Right renal cortex interstitium (tissue), 3 donors: ENCODE measurements at regions not wholly inside any gene's neighbourhood (a gene's known extent, or its start where the extent isn't known, plus 50 kb on each side); places are given as distances from the start of the nearest gene placed in this dataset.

Source experiments
- DNase-seq, 3 donors: peaks; one replicate each; pipeline ENCODE4 v3.0.0-alpha.2; 2013; ENCODE audit warnings: low read depth in 3 of 3, low spot score in 2 of 3

GRCh38 chr20:55784036-55784435 is 221.3 kb downstream of the CBLN4 start:
- no peak for DNase-seq

GRCh38 chr20:55783381-55783780 is 221.9 kb downstream of the CBLN4 start:
- DNase-seq = no peak

GRCh38 chr20:55782912-55783253 is 222.4 kb downstream of the CBLN4 start:
- DNase-seq = no peak

- no peak for DNase-seq
These were observed 223.0 kb downstream of the CBLN4 start for GRCh38 chr20:55782224-55782911.

- no peak for DNase-seq
These were observed 226.5 kb downstream of the CBLN4 start for GRCh38 chr20:55778796-55779195.

- DNase-seq = no peak
These were observed 227.7 kb downstream of the CBLN4 start for GRCh38 chr20:55777641-55778040.

GRCh38 chr20:55776176-55776575 is 229.1 kb downstream of the CBLN4 start:
- DNase-seq = no peak

GRCh38 chr20:55774628-55775027 is 230.7 kb downstream of the CBLN4 start:
- DNase-seq = no peak

GRCh38 chr20:55761797-55762196 is 243.5 kb downstream of the CBLN4 start:
- DNase-seq = no peak

- DNase-seq = no peak
These were observed 244.2 kb downstream of the CBLN4 start for GRCh38 chr20:55761100-55761499.

GRCh38 chr20:55760586-55760985 is 244.7 kb downstream of the CBLN4 start:
- no peak for DNase-seq

- no peak for DNase-seq
These were observed 249.5 kb downstream of the CBLN4 start for GRCh38 chr20:55755861-55756260.

GRCh38 chr20:55755411-55755810 is 249.9 kb downstream of the CBLN4 start:
- DNase-seq = no peak

GRCh38 chr20:55746723-55747122 is 258.6 kb downstream of the CBLN4 start:
- no peak for DNase-seq

- no peak for DNase-seq
These were observed 259.5 kb downstream of the CBLN4 start for GRCh38 chr20:55745840-55746239.

- DNase-seq = no peak
These were observed 260.4 kb downstream of the CBLN4 start for GRCh38 chr20:55744896-55745295.

- DNase-seq = no peak
These were observed 263.5 kb downstream of the CBLN4 start for GRCh38 chr20:55741801-55742200.

GRCh38 chr20:55740076-55740475 is 265.2 kb downstream of the CBLN4 start:
- DNase-seq = no peak

GRCh38 chr20:55730321-55730720 is 275.0 kb downstream of the CBLN4 start:
- DNase-seq = no peak

GRCh38 chr20:55714736-55715135 is 290.6 kb downstream of the CBLN4 start:
- no peak for DNase-seq

GRCh38 chr20:55714082-55714481 is 291.2 kb downstream of the CBLN4 start:
- DNase-seq = no peak

GRCh38 chr20:55704458-55704857 is 300.9 kb downstream of the CBLN4 start:
- no peak for DNase-seq

GRCh38 chr20:55701467-55701866 is 303.9 kb downstream of the CBLN4 start:
- DNase-seq = no peak
